HFF-Myc (cell line): ENCODE measurements at regions not wholly inside any gene's neighbourhood (a gene's known extent, or its start where the extent isn't known, plus 50 kb on each side); places are given as distances from the start of the nearest gene placed in this dataset.
"Not testable (repeated sequence)": the region's sequence is repeated elsewhere in the genome, so short reads cannot be mapped to it uniquely, and the experiment has no call there.

Experiments
- DNase-seq: peaks from one replicate; pipeline ENCODE4 v3.0.0-alpha.2; 2011; ENCODE audit warnings: low read depth; ENCODE audit errors: extremely low read depth
- H3K4me3 ChIP-seq: replicated peaks from 2 replicates; pipeline ENCODE4 v1.5.1; 2011; ENCODE audit warnings: low read depth, mild to moderate bottlenecking, control low read depth, low read length
- CTCF ChIP-seq: IDR thresholded peaks from 2 replicates; pipeline ENCODE4 v1.5.1; 2012; ENCODE audit warnings: mild to moderate bottlenecking, low read depth, low read length, control low read depth; ENCODE audit errors: missing control alignments

GRCh38 chr1:94660994-94661393 lies 119.4 kb upstream of the F3 start:
- DNase-seq = no peak
- no peak overlapping the region for H3K4me3 ChIP-seq
- TF ChIP-seq CTCF = no peak

- TF ChIP-seq CTCF = no peak
- no peak for DNase-seq
- H3K4me3 ChIP-seq = no peak overlapping the region
Measured at GRCh38 chr1:94660258-94660657, 118.7 kb upstream of the F3 start.

- DNase-seq, H3K4me3 ChIP-seq: not testable (repeated sequence)
Measured at GRCh38 chr1:94659202-94659601, 117.6 kb upstream of the F3 start.

GRCh38 chr1:94658221-94658620 lies 116.7 kb upstream of the F3 start:
- no peak overlapping the region for H3K4me3 ChIP-seq
- no peak for DNase-seq
- no peak for TF ChIP-seq CTCF

GRCh38 chr1:94657776-94658175 lies 116.2 kb upstream of the F3 start:
- not testable (repeated sequence) for H3K4me3 ChIP-seq, DNase-seq

GRCh38 chr1:94656967-94657366 lies 115.4 kb upstream of the F3 start:
- no peak for TF ChIP-seq CTCF
- no peak overlapping the region for H3K4me3 ChIP-seq
- no peak for DNase-seq

GRCh38 chr1:94654919-94655318 lies 113.4 kb upstream of the F3 start:
- no peak for DNase-seq
- no peak for TF ChIP-seq CTCF
- H3K4me3 ChIP-seq = no peak overlapping the region

GRCh38 chr1:94654459-94654858 lies 112.9 kb upstream of the F3 start:
- no peak for DNase-seq
- TF ChIP-seq CTCF = no peak

More at GRCh38 chr1:94654459-94654858, 112.9 kb upstream of the F3 start:
- H3K4me3 ChIP-seq = no peak overlapping the region
